ENCODE measurements at regions not wholly inside any gene's neighbourhood (a gene's known extent, or its start where the extent isn't known, plus 50 kb on each side); places are given as distances from the start of the nearest gene placed in this dataset.

DNA sequence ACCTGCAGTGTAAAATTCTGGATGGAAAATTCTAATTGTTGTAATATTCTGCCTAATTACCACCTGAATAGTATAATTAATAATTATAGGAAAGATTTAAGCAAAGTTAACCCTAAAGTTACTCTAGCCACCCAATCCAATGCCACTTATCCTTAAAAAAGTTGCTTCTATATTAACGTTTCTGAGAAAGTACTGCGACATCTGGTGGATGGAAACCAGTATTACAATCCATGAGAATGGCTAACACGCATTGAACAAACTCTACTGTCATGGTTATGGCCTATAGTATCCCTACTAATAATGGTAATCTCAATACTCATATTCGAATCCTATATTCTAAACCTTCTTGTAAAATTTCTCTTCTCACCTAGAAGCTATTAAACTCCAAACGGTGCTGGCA is 1551.8 kb downstream of the SLITRK1 start:
- H3K4me1 ChIP-seq, result no peaks in the 10 kb centered on the region
- H3K27me3 ChIP-seq, result no peaks in the 10 kb centered on the region
- no peak overlapping the region for H3K4me3 ChIP-seq
- H3K36me3 ChIP-seq, result no peaks in the 10 kb centered on the region
- no peak for DNase-seq
- no peak overlapping the region for H3K27ac ChIP-seq
- ATAC-seq, result no peak
- no peaks in the 10 kb centered on the region for H3K9me3 ChIP-seq
- intact Hi-C loops (cut with DNase I), result no loop called here
- TF ChIP-seq, protein P1, sequence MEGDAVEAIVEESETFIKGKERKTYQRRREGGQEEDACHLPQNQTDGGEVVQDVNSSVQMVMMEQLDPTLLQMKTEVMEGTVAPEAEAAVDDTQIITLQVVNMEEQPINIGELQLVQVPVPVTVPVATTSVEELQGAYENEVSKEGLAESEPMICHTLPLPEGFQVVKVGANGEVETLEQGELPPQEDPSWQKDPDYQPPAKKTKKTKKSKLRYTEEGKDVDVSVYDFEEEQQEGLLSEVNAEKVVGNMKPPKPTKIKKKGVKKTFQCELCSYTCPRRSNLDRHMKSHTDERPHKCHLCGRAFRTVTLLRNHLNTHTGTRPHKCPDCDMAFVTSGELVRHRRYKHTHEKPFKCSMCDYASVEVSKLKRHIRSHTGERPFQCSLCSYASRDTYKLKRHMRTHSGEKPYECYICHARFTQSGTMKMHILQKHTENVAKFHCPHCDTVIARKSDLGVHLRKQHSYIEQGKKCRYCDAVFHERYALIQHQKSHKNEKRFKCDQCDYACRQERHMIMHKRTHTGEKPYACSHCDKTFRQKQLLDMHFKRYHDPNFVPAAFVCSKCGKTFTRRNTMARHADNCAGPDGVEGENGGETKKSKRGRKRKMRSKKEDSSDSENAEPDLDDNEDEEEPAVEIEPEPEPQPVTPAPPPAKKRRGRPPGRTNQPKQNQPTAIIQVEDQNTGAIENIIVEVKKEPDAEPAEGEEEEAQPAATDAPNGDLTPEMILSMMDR (IDR thresholded peaks at IDR 0.05), result peak; percentile 40

DNA sequence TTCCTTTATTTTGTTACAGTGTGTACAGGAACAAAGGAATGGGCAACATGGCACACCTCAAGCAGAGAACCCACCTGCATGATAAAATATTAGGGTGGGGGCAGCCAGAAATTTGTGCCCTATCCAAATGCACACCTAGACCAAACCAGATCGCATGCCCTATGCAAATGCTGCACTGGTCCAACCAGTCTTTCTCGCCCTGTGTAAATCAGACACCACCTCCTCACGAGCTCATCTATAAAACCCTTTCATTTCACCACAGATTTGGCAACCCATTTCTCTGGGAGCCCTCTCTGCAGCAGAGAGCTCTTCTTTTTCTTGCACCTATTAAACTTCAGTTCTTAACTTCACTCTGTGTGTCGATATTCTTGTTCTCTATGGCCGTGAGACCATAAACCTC is 1559.2 kb downstream of the SLITRK1 start:
- H3K4me3 ChIP-seq, result no peak overlapping the region
- no peaks in the 10 kb centered on the region for H3K4me1 ChIP-seq
- TF ChIP-seq, protein P1 (IDR thresholded peaks at IDR 0.05), result no peak
- H3K27me3 ChIP-seq, result no peaks in the 10 kb centered on the region
- DNase-seq (no peak), ATAC-seq (no peak)
- H3K9me3 ChIP-seq, result no peaks in the 10 kb centered on the region
- intact Hi-C loops (cut with DNase I), result no loop called here
- no peaks in the 10 kb centered on the region for H3K36me3 ChIP-seq
- H3K27ac ChIP-seq, result no peak overlapping the region

DNA sequence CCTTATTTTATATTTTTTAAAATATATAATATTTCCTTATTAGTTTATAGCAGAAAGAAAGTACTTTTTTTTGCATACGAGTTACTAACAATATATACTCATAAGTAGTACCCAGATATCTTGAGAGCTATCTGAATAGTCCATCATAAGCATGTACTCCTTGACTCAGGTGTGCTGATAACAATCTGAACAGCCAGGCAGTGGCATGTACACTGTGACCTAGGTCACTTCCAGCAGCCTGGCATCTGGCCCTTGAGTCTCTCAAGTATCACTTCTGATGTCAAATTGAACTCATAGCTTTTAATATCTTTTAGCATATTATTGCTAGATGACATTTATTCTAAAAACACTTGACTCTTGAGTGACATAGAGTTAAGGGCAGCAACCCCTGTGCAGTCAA is 1576.7 kb downstream of the SLITRK1 start:
- intact Hi-C loops (cut with DNase I), result no loop called here
- TF ChIP-seq, protein P1 (IDR thresholded peaks at IDR 0.05), result no peak
- no peaks in the 10 kb centered on the region for H3K27me3 ChIP-seq
- no peaks in the 10 kb centered on the region for H3K9me3 ChIP-seq
- no peak overlapping the region for H3K4me3 ChIP-seq
- no peak overlapping the region for H3K27ac ChIP-seq
- no peaks in the 10 kb centered on the region for H3K36me3 ChIP-seq
- DNase-seq (no peak), ATAC-seq (peak; percentile 75)
- no peaks in the 10 kb centered on the region for H3K4me1 ChIP-seq

DNA sequence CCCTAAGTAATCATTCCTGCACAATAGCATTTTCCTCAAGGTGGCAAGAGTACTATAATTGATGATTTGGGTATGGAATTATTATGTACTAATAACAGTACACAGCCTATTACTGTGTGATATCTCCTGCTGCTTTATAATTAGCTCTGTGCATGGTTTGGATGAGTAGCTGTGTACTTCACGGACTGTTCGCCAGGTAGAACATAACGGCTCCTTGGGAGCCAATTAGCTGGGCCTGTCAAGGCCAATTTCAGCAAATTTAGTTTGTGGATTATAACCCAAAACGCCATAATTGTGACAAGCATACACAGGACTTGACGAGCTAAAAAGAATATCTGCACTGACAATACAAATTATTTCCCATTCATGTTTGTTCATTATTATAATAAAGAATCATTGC is 1584.2 kb downstream of the SLITRK1 start:
- Histone ChIP-seq H3K9me3 (no peaks in the 10 kb centered on the region), H3K4me1 (no peaks in the 10 kb centered on the region), H3K36me3 (no peaks in the 10 kb centered on the region), H3K27ac (no peak overlapping the region), H3K27me3 (no peaks in the 10 kb centered on the region), H3K4me3 (no peak overlapping the region)
- TF ChIP-seq, protein P1 (IDR thresholded peaks at IDR 0.05), result no peak
- ATAC-seq, result no peak
- intact Hi-C loops (cut with DNase I), result no loop called here
- DNase-seq, result no peak

DNA sequence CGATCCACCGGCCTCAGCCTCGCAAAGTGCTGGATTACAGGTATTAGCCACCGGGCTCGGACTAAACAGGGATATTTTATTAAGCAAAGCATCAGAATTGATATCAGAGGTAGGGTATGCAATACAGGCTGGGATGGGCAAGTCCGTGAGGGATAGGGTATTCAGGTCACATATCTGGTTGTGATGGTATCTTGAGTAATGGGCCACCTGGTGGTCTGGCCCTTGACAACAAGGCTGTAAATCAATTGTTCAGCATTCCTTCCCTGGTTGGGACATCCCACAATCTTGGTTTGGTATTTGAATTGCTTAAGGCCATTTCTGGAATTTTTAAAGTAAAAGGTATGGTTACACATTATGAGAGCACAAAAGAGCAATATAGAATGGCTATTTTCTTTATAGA is 1588.0 kb downstream of the SLITRK1 start:
- Histone ChIP-seq H3K9me3 (no peaks in the 10 kb centered on the region), H3K4me3 (no peak overlapping the region), H3K36me3 (no peaks in the 10 kb centered on the region), H3K27me3 (no peaks in the 10 kb centered on the region), H3K4me1 (no peaks in the 10 kb centered on the region), H3K27ac (no peak overlapping the region)
- intact Hi-C loops (cut with DNase I), result no loop called here
- TF ChIP-seq, protein P1 (IDR thresholded peaks at IDR 0.05), result no peak
- DNase-seq (no peak), ATAC-seq (no peak)

DNA sequence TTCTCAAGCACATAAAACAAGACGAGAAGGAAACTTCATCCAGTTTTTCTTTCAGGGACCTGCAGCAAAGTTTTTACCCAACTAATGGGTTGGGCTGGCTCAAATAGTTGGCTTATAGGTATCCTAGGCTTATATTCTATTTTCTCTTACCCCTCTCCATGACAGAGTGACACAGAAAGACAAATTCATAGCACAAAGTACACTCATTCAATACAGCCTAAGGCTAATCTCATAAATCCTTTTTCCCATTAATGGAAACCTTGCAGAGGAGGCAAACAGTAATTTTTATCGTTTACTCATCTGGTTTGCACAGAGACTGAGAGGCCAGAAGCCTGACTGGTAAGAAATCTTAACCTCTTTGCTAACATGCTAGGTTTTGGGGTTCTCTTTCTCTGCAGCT is 1589.9 kb downstream of the SLITRK1 start:
- Histone ChIP-seq H3K4me1 (no peaks in the 10 kb centered on the region), H3K27me3 (no peaks in the 10 kb centered on the region), H3K4me3 (no peak overlapping the region), H3K27ac (no peak overlapping the region), H3K9me3 (no peaks in the 10 kb centered on the region), H3K36me3 (no peaks in the 10 kb centered on the region)
- no peak for ATAC-seq
- TF ChIP-seq, protein P1 (IDR thresholded peaks at IDR 0.05), result no peak
- DNase-seq, result no peak
- intact Hi-C loops (cut with DNase I), result no loop called here
